ENCODE measurements at regions not wholly inside any gene's neighbourhood (a gene's known extent, or its start where the extent isn't known, plus 50 kb on each side); places are given as distances from the start of the nearest gene placed in this dataset.

GRCh38 chr12:76627346-76628135 is 68.0 kb upstream of the OSBPL8 start:
- TF ChIP-seq CTCF (conservative IDR thresholded peaks at IDR 0.05) (no peak), ZFX (IDR thresholded peaks at IDR 0.05) (no peak)
- H3K27ac ChIP-seq: no peak overlapping the region

- H3K27ac ChIP-seq: no peak overlapping the region
- TF ChIP-seq CTCF (conservative IDR thresholded peaks at IDR 0.05) (no peak), ZFX (IDR thresholded peaks at IDR 0.05) (no peak)
These were observed 69.2 kb upstream of the OSBPL8 start for GRCh38 chr12:76628745-76629144.

DNA sequence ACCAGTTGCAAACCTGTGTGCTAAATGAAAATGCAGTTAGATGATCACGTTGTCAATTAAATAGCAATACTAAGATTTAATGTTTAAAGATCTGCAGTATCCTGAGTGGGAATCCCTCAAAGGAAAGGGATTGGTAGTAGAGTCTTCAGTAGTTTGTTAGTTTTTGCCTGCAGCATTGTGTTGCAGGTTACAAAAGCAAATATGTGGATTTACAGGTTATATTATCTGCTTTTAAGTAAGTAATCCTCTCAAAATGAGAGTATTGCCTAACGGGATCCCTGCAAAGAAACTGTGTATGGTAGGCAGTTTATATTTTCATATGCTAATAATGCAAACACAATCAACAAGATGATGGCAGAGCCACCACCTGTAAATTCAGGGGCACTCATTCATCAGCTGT is 72.2 kb upstream of the OSBPL8 start:
- TF ChIP-seq CTCF (conservative IDR thresholded peaks at IDR 0.05): no peak
- TF ChIP-seq ZFX (IDR thresholded peaks at IDR 0.05): no peak
- no peak overlapping the region for H3K27ac ChIP-seq

GRCh38 chr12:76633415-76633814 is 73.8 kb upstream of the OSBPL8 start:
- no peak overlapping the region for H3K27ac ChIP-seq
- TF ChIP-seq ZFX (IDR thresholded peaks at IDR 0.05) (no peak), CTCF (conservative IDR thresholded peaks at IDR 0.05) (no peak)

GRCh38 chr12:76634133-76634532 is 74.6 kb upstream of the OSBPL8 start:
- no peak for TF ChIP-seq ZFX (IDR thresholded peaks at IDR 0.05)
- no peak for TF ChIP-seq CTCF (conservative IDR thresholded peaks at IDR 0.05)
- H3K27ac ChIP-seq: no peak overlapping the region

DNA sequence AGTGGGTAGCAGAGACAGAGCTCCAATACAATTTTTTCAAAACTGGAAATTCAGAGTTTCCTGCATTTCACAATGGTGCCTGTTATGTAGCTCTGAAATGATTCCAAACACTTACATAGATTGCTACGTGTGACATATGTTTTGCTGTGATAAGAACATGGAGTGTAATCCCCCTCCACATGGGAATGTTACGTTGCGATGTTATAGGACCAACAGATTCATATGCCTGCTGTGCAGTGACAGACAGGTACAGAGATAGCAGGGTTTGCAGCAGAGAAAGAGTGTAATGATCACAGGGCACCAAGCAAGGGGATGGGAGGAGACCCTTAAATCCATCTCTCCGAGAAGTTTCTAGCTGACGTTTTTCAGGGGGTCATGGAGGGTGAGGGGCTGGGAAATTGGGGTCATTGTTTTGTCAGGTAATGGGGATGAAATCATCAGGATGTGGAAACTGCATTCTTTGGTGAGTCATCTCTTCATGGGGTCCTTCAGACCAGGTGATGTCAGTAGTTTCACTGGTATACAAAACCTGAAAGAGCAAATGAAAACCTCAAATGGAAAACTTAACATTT is 76.6 kb upstream of the OSBPL8 start:
- TF ChIP-seq CTCF (conservative IDR thresholded peaks at IDR 0.05): no peak
- no peak overlapping the region for H3K27ac ChIP-seq

- no peak overlapping the region for H3K27ac ChIP-seq
- TF ChIP-seq ZFX (IDR thresholded peaks at IDR 0.05) (no peak), CTCF (conservative IDR thresholded peaks at IDR 0.05) (no peak)
These were observed 78.2 kb upstream of the OSBPL8 start for GRCh38 chr12:76637807-76638206.

All from C4-2B (cell line).